Neural progenitor cell (in vitro differentiated cells): ENCODE measurements at regions not wholly inside any gene's neighbourhood (a gene's known extent, or its start where the extent isn't known, plus 50 kb on each side); places are given as distances from the start of the nearest gene placed in this dataset.

Experiments used
- CTCF ChIP-seq: fragments of 200-600 bp; sonication (generic); IDR thresholded peaks from 2 replicates; pipeline ENCODE4 v1.5.1; 2017; ENCODE audit warnings: antibody characterized with exemption, mild to moderate bottlenecking
- EZH2 ChIP-seq: fragments of 200-600 bp; sonication (generic); IDR thresholded peaks from 2 replicates; pipeline ENCODE4 v1.6.1; 2017; ENCODE audit warnings: antibody characterized with exemption, mild to moderate bottlenecking, moderate library complexity

- TF ChIP-seq CTCF = no peak
- no peak for TF ChIP-seq EZH2
Measured at GRCh38 chr15:26101443-26101842, 238.3 kb upstream of the ATP10A start.
